Inferior parietal cortex (tissue), 1 donor: ENCODE measurements at regions not wholly inside any gene's neighbourhood (a gene's known extent, or its start where the extent isn't known, plus 50 kb on each side); places are given as distances from the start of the nearest gene placed in this dataset.

Experiments
- DNase-seq: peaks from one replicate; pipeline ENCODE4 v3.0.0-alpha.2; 2016; ENCODE audit errors: extremely low spot score

- DNase-seq: no peak
These were observed 473.6 kb downstream of the EPHA7 start for GRCh38 chr6:92945799-92946198.

GRCh38 chr6:92944132-92944531, 475.2 kb downstream of the EPHA7 start:
- no peak for DNase-seq

- no peak for DNase-seq
These were observed 476.8 kb downstream of the EPHA7 start for GRCh38 chr6:92942549-92942948.

GRCh38 chr6:92934625-92935024, 484.7 kb downstream of the EPHA7 start:
- DNase-seq: no peak

GRCh38 chr6:92930171-92930570, 489.2 kb downstream of the EPHA7 start:
- no peak for DNase-seq

GRCh38 chr6:92922216-92922806, 497.0 kb downstream of the EPHA7 start:
- no peak for DNase-seq

- no peak for DNase-seq
These were observed 503.9 kb downstream of the EPHA7 start for GRCh38 chr6:92915466-92915865.

GRCh38 chr6:92911301-92911700, 508.1 kb downstream of the EPHA7 start:
- no peak for DNase-seq

GRCh38 chr6:92910646-92911045, 508.7 kb downstream of the EPHA7 start:
- no peak for DNase-seq

DNA sequence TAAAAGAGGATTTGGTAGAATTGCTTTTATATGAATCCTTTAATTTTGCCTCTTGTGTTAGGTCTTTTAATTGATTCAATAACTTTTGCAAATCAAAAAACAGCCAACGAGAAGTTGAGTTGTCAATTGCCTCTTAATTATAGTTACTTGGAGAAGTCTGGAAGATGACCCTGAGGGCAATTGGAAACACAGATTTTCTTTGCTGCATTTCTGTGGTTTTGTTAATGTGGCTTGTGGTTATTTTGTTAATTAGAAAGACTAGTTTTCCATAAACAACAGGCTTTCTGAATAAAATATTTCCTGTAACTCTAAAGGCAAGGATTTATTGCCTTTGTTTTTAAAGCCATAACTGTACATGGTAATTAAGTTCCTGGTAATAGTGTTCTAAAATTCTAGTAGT, 513.0 kb downstream of the EPHA7 start:
- DNase-seq: no peak

GRCh38 chr6:92893741-92894140, 525.6 kb downstream of the EPHA7 start:
- DNase-seq: no peak

GRCh38 chr6:92892626-92893170, 526.7 kb downstream of the EPHA7 start:
- DNase-seq: peak; percentile 20

DNA sequence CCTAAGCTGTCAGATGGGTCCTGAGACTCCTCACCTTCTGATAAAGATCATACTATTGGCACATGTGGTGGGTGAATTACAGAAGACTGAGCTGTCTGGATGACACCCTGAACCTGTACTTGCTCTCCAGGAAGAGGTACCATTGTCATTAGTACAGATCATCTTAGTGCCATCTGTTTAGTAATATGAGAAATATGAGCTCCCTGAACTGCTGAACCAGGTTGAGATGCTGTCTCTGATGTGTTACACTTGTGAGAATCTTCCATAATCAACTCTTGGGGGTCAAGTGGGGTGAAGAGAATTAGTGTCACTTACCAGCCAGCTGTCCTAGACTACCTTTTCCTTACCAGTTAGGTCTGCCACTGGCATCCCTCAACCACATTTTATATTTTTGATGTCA, 531.0 kb downstream of the EPHA7 start:
- DNase-seq: no peak

- no peak for DNase-seq
These were observed 531.5 kb downstream of the EPHA7 start for GRCh38 chr6:92887871-92888270.

DNA sequence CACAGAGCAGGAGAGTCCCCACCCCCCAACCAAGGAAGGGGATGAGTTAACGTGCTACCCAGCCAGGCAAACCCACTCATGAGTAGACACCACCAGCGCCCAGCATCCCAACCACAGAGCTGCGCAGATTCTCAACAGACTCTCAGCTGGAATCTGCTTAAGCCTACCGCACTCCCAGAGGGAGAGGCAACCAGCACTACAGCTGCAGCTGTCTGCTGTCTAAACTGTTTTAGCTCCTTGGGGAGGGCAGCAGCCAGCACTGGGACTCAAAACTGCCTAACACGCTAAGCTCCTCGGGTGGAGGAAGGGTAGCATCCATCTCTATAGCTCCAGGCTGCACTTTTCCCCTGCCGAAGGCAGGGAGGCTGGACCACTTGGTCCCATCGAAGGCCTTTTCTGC, 539.8 kb downstream of the EPHA7 start:
- no peak for DNase-seq

- no peak for DNase-seq
These were observed 554.3 kb downstream of the EPHA7 start for GRCh38 chr6:92864966-92865555.

- no peak for DNase-seq
These were observed 569.7 kb downstream of the EPHA7 start for GRCh38 chr6:92849636-92850035.

- no peak for DNase-seq
These were observed 570.5 kb downstream of the EPHA7 start for GRCh38 chr6:92848901-92849300.

GRCh38 chr6:92848459-92848858, 570.9 kb downstream of the EPHA7 start:
- no peak for DNase-seq

DNA sequence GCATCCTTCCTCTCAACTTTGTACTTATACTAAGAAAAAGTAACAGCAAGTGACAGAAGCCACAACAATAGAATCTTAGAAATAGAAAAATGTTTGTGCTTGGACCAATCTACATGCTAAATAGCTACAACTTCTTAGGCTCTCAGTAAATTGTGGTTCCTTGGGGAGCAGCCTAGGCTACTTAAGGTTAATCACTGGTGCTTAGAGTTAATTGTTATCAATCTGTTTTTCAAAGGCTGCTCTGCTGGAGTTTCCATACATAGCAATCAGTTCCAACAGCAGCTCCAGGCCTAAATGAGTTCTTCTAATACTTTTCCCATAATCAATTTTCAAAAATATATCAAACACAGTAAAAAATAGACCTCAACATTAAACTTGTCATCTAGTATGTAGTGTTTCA, 571.4 kb downstream of the EPHA7 start:
- no peak for DNase-seq

DNA sequence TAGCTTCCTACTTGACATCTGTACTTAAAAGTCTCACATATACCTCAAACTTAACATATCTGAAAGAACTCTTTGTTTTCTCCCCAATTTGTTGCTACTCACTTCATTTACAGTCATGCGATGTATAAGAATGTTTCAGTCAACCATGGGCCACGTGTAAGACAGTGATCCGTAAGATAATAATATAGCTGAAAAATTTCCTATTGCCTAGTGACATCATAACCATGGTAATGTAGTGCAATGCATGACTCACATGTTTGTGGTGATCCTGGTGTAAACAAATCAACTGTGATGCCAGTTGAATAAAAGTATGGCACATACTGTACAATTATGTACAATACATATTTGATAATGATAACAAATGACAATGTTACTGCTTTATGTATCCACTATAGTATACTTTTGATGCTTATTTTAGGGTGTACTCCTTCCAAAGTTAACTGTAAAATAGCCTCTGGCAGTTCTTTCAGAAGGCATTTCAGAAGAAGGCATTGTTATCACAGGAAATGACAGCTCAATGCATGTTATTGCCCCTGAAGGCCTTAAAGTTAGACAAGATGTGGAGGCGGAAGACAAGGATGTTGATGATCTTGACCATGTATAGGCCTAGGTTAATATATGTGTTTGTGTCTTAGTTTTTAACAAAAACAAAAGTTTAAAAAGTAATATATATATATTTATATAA, 579.0 kb downstream of the EPHA7 start:
- no peak for DNase-seq

GRCh38 chr6:92828788-92829187, 590.6 kb downstream of the EPHA7 start:
- no peak for DNase-seq

DNA sequence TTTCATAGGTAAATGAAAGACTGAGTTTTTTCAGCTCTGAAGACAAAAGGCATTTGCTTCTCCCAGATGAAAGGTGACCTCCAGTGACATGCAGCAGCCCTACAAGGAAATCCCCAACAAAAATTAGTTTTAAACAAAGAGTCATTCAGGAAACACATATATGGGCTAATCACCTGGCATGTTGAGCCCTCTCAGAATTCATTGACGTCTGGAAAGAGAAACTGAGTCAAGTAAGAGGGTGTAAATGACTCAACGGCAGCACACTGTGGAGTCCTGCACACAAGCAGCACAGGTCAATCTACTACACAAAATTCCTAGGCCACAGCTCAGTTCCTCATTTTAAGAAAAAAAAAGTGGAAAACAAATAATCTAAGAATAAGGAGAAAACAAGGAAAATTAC, 592.3 kb downstream of the EPHA7 start:
- DNase-seq: no peak
